Endothelial cell of umbilical vein (primary cell): ENCODE measurements at regions not wholly inside any gene's neighbourhood (a gene's known extent, or its start where the extent isn't known, plus 50 kb on each side); places are given as distances from the start of the nearest gene placed in this dataset.

ENCODE experiments used
- CTCF ChIP-seq, 2 donors: IDR thresholded peaks; 1 replicate in 1 of 2; 2 replicates in 1 of 2; pipeline ENCODE4 v1.5.1; 2011; ENCODE audit warnings: low read length in 2 of 2, mild to moderate bottlenecking in 2 of 2, moderate library complexity in 2 of 2, control low read depth in 1 of 2, inconsistent platforms in 1 of 2, low read depth in 1 of 2; ENCODE audit not compliant: insufficient read depth in 1 of 2; ENCODE audit errors: extremely low read depth in 1 of 2
- EZH2 ChIP-seq: IDR thresholded peaks from 2 replicates; pipeline ENCODE4 v1.6.1; 2012; ENCODE audit warnings: borderline replicate concordance, low read depth, mild to moderate bottlenecking, moderate library complexity, low read length, inconsistent platforms; ENCODE audit not compliant: severe bottlenecking
- FOS ChIP-seq: IDR thresholded peaks from 2 replicates; pipeline ENCODE4 v1.6.1; 2011; ENCODE audit warnings: mild to moderate bottlenecking, low read length, moderate library complexity, borderline replicate concordance; ENCODE audit not compliant: insufficient read depth
- JUN ChIP-seq: IDR thresholded peaks from 2 replicates; pipeline ENCODE4 v1.6.1; 2011; ENCODE audit warnings: borderline replicate concordance, low read depth; ENCODE audit not compliant: insufficient read length, insufficient read depth
- MAX ChIP-seq: IDR thresholded peaks from 2 replicates; pipeline ENCODE4 v1.6.1; 2011; ENCODE audit not compliant: insufficient read depth, insufficient read length
- MYC ChIP-seq: IDR thresholded peaks from one replicate; pipeline ENCODE4 v1.6.1; 2011; ENCODE audit warnings: mild to moderate bottlenecking, low read depth, low read length
- POLR2A ChIP-seq: IDR thresholded peaks from 2 replicates; pipeline ENCODE4 v1.6.1; 2012; ENCODE audit warnings: low read depth, mild to moderate bottlenecking, control low read depth, low read length
- POLR2AphosphoS5 ChIP-seq: IDR thresholded peaks from 2 replicates; pipeline ENCODE4 v1.6.1; 2012; ENCODE audit warnings: low read depth, mild to moderate bottlenecking, control low read depth, low read length, moderate library complexity; ENCODE audit not compliant: insufficient read depth

- TF ChIP-seq POLR2A = no peak
- TF ChIP-seq CTCF (IDR thresholded peaks at IDR 0.05; ENCODE audit: extremely low read depth in 1 of 2, insufficient read depth in 1 of 2, low read depth in 1 of 2, low read length in 2 of 2) = no peak
- TF ChIP-seq JUN = no peak
- no peak for TF ChIP-seq EZH2
- TF ChIP-seq POLR2AphosphoS5 = no peak
- TF ChIP-seq MYC = no peak
- TF ChIP-seq FOS = no peak
- TF ChIP-seq MAX = no peak
Observed at GRCh38 chr6:48917233-48917632, 545.8 kb downstream of the MMUT start.
